GM18861 (cell line): ENCODE measurements at regions not wholly inside any gene's neighbourhood (a gene's known extent, or its start where the extent isn't known, plus 50 kb on each side); places are given as distances from the start of the nearest gene placed in this dataset.

ENCODE experiments used
- ATAC-seq: cut with Tn5 transposase; IDR thresholded peaks from one replicate; pipeline ENCODE4 v1.9.1; 2021; ENCODE audit not compliant: unreplicated experiment

DNA sequence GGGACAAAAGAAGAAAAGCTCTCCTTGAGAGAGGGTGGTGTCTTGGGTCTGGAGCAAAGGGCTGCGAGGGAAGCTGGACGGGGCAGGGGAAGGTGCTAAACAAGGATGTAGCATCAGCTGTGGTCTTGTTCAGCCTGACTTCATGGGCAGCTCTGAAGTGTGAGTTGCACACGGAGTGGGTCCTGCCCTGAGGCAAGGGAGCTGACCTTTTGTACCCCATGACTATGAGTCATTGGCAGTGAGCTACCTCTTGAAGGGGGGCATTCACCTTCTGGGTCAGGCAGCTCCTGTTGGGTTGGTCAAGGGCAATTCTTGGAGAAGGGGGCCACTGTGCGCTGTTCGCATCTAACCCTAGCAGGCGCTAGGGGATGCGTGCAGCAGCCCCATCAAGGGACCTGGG, 151.8 kb downstream of the SMIM20 start:
- ATAC-seq, result no peak

DNA sequence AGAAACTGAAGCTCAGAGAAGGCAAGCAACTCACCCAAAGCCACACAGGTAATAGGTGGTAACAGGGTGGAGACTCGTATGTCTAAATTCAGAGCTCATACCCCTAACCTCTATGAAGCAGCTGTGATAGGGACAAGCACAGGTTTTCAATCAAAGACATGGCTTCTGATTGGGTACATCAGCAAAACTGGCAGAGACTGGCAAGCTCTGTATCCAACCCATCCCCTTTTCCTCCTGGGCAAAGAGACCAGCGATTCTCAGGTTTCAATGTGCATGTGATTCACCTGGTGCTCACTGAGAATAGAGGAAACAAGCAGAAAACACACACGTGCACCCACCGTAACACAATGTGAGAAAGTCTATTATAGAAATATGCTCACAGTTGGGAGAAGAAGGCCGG, 153.0 kb downstream of the SMIM20 start:
- no peak for ATAC-seq

DNA sequence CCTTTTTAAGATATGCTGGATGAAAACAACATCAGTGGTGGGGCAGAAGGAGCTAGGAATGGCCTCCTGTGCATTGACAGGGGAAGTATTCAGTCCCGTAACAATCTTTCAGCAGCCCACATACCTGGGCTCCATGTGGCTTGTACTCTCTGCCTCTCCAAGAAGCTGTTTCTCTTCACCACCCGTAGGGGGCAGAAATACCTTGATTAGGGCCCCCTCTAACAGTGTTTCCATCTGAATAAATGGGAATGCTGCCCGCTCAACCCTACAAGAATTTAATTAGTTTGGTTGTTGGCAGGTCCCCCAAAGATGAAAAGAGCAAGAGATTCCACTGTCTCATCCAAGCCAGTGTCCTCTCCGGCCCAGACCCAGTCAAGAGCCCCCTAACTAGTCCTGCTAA, 155.2 kb downstream of the SMIM20 start:
- ATAC-seq, result no peak

DNA sequence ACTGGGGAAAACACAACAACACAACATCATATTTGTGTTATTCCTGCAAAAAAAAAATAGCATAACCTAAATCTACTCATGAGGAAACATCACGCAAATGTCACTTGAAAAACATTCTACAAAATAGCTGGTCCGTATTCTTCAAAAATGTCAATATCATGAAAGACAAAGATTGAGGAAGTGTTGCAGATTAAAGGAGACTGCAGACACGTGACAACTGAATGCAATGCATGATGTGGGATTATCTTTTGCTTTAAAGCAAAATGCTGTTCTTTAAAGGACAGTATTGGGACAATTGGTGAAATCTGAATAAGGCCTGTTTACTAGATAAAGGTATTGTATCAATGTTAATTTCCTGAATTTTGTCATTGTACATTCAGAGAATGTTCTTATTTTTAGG, 157.7 kb downstream of the SMIM20 start:
- ATAC-seq, result no peak

DNA sequence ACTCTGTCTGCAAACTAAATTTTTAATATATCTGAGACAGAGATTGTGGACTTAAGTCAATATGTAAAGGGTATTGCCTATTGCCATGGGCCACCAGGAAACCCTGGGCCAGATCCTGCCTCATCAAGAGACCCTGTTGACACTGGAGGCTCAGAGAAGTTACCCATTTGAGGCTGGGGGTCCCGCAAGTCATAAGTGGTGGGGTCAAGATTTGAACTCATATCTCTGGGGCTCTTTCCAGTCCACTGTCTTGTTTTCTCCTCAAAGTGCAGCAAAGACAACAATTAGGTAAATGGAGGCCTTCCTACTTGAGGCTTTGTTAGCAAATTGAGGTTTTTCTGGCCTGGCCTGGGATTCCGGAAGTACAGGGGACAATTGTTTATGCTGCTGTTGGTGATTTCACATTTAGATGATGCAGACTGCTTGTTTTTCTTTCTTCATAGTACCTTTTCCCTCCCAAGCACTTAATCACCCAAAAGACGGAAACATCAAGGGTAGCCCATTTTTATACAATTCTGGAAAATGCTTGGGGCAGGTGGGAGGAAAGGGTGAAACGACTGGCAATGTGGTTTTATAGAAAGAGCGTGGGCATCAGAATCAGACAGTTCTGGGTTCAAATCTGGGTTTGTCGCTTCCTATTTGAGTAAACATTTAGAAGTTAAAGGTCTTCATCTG, 160.0 kb downstream of the SMIM20 start:
- ATAC-seq, result no peak

DNA sequence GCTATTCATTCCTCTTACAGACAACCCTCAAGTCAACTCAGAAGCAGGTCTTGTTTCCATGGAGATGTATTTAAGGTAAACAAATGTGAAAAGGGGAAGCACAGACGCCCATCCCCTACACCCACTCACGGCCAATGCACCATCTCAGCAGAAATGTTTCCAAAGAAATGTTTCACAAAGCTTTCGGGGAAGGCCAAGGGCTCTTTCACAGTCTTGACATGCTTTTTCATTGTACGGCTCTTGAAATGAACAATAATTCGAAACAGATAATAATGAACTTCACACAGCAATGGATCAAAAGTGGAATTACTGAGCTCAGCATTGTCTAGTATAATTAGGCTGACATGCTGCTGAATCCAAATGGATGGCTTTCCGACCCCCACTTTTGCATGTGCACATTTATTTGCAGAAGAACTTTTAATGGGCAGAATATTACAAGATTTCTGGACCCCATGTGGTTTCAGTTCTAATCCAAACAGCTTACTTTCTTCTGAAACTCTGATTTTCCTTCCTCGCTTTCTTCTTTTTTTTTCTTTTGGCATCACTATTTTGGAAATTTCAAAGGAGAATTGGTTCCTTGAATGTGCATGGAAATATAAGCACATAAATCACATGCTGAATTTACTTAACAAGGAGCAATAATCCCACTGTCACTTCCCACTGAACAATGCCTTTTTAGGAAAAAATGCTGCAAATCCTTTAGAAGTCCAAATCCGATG, 160.9 kb downstream of the SMIM20 start:
- peak; percentile 80 for ATAC-seq

DNA sequence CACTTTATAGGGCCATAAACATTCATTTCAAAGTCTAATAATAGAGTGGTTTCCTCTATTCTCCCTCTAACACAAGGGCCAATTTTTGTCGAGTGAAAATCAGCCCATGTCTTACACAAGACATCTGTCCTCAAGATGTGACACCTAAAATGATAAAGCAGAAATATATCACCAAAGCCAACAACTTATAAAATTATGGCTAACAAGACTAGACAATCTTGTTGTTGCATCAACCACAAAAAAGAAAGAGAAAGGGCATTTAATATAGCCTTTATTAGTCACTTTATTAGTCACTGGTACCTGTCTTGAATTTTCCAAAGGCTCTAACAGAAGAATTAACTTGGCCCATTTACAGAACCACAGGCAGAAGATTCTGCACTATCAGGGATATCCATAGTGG, 161.6 kb downstream of the SMIM20 start:
- peak; percentile 3 for ATAC-seq

DNA sequence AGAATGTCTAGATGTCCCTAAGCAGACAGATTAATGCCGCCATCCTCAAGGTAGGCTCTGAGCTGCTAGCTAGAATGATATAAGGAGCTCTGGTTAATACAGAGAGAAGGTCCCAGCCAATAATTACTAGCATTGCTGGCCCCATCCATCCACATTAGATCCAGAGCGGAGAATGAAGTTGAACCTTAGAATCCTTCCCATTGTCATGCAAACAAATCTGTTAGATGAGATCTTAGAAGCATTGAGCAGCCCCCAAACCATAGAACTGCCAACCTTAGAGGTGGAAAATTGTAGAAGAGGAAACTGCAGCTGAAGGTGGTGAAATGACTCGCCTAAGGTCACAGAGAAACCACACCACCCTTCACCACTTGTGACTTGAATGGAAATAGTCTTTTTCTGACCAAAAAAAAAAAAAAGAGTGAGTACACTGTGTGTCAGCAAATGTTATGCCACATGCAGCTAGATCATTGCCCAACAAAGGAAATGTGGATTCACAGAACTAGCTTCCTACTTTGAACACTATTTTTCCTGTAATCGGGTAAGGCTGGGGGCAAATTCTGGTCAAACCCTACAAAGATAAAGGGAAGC, 162.1 kb downstream of the SMIM20 start:
- ATAC-seq, result peak; percentile 60

DNA sequence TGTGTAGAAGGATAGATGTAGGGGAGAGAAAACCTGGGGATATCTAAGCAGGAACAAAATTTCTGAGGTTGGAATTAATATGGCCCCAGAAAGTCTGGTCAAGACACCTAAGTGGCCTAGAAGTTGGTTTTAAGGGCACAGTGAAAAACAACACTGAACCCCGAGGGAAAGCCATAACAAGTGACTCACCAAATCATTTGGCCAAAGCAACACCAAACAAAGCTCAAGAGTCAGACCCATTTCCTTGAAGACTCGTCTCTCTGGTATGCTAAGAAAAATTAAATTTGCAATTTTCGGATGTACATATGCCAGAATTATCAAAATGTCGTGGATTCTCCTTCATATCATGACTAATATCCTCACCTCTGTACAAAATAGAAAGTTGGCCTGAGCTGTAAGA, 162.9 kb downstream of the SMIM20 start:
- ATAC-seq, result no peak

DNA sequence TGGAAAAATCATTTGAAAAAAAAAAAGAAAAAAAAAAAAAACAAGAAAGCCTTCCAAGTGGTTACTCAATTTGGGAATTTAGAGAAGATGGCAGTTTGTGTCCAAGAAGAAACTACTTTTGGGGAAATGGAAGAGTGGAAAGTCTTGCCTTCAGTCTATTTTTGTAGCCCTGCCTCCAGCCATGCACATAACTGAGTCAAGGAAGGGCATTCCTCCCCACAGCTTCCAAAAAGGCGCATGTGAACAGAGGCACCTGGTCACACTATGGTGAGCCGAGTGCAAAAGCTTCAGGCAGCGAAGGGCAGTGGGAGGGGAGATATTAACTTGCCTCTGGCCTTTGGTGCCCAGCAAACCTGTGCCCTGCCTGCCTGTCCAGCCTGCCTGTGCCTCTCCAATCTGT, 163.7 kb downstream of the SMIM20 start:
- no peak for ATAC-seq

DNA sequence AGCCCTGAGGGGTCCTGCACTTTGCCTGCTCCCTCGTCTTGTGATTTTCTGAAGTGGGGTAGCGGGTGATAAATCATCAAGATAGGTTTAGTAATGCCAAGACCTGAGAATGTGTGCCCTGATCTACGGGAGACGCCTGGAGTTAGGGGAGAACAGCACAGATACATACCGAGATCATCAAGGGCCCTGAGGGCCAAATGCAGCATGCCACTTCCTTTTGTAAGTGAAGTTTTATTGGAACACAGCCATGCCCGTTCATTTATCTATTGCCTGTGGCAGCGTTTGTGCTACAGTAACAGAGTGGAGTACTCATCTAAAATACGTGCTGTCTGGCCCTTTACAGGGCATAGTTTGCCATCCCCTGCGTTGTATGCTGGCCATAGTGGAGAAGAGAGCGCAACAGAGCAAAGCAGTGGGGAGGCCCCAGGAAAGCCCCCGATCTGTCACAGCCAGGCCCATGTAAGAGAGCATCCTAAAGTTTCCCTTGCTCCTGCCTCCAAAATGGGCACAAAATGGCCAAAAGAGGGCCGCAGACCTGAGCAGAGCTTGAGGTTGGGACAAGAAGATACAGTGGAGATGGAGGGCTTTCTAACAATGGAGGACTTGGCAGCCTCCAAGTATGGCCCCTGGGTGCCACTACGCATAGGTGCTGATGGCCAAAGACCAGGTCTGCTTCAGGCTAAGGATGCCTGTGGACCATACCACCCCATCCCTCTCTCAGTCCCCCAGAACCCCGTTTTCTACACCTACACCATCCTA, 167.0 kb downstream of the SMIM20 start:
- ATAC-seq, result no peak

DNA sequence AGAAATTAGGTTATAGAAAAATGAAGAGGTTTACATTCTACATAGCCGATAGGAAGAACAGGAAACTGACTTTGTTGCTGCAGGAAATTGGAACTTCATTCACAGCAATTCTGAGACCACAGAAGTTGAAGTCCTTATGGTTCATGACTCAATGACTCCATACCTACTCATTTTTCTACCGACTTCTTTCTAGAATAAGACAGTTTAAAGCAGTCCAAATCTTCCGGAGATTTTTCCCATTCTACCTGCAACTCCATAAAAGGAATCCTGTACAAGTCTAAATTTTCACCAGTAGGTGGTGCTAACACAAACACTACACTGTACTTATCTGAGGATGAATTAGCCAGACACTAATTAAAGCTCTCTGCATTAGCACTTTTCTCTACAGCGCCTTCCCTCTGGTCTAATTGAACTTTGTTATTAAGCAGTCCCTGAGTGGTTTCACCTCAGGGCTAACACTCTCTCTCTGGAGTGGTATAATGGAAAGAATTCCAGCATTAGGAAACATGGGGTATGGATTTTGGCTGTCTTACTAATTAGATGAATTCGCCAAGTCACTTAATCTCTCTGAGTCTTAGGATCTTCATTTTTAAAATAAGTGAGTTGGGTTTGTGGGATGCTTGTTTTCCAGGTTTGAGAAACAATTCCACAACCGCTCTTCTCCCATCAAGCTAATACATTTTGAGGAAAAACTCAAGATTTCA, 167.9 kb downstream of the SMIM20 start:
- ATAC-seq, result peak; percentile 45

DNA sequence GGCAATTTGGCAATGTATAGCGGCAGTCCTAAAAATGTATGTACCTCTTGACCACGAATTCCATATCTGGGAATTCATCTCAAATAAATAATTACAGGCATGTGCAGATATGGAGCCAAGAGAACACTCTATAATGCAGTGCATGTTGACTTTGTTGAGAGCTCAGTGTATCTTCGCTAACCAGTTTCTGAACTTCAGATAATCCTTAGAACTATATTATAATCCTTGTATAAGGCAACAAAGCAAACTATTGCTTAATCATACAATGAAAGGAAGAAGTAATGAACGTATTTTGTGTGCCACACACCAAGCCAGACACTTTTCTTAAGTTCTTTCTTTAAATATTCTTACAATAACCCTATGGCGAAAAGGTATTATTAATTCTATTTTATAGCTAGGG, 168.5 kb downstream of the SMIM20 start:
- no peak for ATAC-seq

DNA sequence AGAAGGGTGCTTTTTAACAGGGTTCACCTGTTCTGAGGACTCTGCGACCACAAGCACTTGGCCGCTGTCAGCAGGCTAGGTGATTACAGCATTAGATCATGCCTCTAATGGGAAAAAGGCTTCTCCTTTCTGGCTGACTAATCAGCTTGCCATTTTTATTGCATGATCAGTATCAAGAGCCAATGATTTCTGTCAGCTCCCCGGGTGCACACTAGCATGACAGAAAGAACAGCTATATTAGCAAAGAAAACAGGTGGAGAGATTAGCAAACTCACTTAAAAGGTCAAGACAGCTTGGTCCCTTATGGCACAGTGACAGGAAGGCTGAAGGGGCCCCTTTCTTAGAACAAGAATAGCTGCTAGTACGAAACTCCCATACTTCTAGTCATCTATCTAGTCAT, 170.0 kb downstream of the SMIM20 start:
- ATAC-seq, result peak; percentile 32

DNA sequence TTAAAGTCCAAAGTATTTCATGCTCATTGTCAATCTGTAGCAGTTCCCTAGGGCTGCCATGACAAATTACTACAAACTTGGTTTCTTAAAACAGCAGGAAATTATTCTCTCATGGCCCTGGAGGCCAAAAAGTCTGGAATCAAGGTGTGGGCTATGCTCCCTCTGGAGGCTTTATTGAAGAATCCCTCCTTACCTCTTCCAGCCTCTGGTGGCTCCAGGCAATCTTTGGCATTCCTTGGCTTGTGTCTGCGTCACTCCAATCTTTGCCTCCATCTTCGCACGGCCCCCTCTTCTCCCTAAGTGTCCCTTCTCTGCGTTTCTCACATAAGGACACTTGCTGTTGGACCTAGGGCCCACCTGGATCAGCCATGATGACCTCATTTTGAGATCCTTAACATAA, 170.4 kb downstream of the SMIM20 start:
- no peak for ATAC-seq

DNA sequence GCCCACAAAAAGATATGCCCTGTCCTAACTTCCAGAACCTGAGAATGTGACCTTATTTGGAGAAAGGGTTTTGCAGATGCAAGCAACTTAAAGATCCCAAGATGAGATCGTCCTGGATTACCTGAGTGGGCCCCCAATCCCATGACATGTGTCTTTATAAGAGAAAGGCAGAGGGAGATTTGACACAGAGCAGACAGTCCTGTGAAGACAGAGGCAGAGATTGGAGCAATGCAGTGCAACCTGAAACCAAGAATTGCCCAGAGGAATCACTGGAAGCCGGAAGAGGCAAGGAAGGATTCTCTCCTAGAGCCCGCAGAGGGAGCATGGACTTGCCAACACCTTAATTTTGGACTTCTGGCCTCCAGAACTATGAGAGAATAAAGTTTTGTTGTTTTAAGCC, 171.5 kb downstream of the SMIM20 start:
- ATAC-seq, result no peak

DNA sequence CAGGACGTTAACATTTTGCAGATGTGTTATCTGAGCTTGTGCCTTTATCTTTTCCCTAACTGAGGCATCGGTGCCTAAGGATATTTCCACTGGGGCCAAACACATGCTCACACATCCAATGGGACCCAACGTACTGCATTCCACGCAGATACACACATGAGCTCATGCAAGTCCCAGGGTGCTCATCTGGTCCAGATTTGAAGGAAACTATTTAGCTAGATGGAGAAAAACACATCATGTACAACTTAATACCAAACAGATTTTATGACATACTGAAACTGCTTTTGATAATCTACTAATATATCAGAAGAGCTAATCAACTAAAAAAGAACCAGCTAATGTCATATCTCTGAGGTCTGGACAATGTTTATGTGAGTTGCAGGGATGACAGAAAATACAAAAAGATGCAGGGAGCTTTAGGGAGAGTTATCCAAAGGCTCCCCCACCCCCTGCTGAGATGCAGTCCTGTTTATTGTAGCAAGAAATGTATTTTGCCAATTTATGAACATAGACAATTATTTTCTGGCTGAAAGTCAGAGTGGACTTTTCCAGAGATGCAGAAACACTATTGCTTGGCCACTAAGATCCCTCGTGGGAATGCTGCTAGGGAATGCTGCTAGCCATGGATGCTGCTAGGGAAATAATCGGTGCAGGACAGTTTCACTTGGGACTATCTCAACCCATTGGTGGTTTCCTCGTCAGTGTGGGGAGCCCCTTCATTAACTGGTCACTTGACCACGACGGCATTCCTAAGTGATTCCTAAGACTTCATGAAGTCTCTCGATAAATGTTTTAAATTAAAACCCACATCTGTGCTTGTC, 172.8 kb downstream of the SMIM20 start:
- no peak for ATAC-seq

DNA sequence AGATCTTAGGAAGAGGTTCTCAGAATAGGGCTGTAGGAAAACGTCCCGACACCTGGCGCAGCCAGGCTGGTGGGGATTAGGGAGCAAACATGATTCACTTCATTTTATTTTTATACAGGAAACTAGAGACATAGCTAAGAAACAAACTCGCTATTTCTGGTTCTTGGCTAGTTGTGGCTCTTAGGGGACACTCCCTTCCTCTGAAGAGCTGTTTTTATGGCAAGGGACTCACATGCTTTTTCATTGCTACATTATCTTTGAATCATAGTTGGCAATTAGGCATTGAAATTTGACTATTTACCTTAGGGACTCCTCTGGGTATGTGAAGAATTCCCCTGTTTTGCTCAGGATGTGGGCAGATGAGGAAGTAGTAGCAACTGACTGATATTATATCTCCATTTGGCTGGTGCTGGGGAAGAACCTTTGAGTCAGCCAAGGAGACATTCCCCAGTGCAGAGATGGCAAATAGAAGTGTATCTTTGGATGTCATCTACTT, 174.5 kb downstream of the SMIM20 start:
- peak; percentile 78 for ATAC-seq

DNA sequence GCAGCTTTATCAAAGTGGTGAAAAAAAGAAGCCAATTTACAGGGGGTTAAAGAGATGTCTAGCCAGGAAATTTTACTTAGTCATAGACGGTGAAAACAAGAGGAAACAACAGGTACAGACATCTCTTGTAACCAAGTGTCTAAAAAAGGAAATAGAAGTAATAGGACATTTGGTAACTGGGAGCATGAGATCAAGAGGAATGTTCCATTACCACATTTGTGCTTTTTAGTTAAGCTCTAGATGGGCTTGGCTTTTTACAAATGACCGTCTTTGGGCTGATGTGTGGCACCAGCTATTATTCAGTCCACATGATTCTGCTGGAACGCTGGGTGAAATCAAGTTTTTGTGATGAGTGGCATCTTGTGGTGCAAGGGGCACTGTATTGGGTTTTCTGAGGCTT, 179.5 kb downstream of the SMIM20 start:
- no peak for ATAC-seq

DNA sequence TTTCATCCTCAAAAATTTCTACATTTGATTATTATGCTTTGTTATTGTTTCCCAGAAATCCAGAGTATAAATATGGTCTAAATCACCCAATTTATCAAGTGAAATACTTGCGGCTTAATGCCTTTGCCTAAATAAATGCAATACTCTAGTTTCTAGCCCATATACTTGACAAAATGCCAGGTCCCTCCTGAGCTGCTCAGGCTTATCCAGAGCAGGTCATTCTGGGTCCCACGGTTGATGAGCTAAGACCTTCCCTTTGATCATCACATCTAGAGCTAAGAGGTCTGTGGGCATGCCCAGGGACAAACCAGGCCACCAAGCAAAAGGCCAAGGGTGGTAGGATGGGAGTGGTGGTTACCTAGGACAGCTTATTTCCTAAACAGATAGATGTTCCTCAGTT, 180.1 kb downstream of the SMIM20 start:
- ATAC-seq, result no peak
